Stimulated activated CD4-positive, alpha-beta T cell treated with anti-CD3 and anti-CD28 coated beads, Interleukin-1b, Interleukin-23, amount 100 ng/mL, for 1 hour (primary cell): ENCODE measurements at regions not wholly inside any gene's neighbourhood (a gene's known extent, or its start where the extent isn't known, plus 50 kb on each side); places are given as distances from the start of the nearest gene placed in this dataset.
A peak's percentile ranks its signal among the peaks of the same experiment; 100 is the strongest.

Experiments
- DNase-seq, 2 donors: peaks; one replicate each; pipeline ENCODE4 v3.0.0-alpha.2; 2020; ENCODE audit warnings: low read depth in 2 of 2

DNA sequence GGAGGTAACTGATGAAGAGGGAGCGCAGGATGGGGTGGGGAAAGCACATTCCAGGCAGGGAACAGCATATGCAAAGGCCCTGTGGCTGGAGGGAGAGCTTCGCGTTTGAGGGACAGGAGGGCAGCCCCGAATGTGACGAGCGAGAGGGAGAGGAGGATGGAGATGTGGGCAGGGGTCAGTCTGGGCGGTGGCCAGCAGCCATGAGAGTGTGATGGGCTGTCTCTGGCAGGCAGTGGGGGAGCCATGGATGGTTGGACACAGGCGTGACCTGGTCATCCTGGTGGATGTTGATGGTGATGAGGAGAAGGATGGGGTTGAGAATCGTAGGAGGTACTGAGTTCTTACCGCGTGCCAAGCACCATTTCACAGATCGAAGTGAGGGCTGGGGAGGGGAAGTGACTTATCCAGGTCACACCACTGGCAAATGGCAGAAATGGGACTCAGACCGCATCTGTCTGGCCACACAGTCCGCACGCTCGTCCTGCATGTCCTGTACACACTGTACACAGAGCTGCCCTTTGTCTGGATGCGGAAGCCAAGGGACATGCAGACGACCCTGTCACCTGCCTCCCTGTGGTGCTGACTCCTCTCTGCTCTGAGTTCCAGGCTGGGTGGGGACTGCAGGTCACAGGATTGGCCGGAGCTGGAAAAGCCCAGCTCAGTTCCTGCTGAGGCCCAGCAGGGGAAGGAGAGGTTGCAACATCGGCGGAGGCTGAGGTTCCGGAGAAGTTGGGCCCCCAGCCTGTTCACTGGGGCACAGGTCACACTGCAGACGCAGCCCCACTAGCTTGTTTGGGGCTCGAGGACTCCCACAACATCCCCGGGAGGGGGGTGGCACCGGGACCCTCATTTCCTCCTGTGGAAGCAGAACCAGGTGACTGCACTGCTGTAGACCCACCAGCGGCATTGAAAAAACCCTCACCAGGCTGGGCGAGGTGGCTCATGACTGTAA, 165.6 kb upstream of the IER5L start:
- DNase-seq, result no peak

DNA sequence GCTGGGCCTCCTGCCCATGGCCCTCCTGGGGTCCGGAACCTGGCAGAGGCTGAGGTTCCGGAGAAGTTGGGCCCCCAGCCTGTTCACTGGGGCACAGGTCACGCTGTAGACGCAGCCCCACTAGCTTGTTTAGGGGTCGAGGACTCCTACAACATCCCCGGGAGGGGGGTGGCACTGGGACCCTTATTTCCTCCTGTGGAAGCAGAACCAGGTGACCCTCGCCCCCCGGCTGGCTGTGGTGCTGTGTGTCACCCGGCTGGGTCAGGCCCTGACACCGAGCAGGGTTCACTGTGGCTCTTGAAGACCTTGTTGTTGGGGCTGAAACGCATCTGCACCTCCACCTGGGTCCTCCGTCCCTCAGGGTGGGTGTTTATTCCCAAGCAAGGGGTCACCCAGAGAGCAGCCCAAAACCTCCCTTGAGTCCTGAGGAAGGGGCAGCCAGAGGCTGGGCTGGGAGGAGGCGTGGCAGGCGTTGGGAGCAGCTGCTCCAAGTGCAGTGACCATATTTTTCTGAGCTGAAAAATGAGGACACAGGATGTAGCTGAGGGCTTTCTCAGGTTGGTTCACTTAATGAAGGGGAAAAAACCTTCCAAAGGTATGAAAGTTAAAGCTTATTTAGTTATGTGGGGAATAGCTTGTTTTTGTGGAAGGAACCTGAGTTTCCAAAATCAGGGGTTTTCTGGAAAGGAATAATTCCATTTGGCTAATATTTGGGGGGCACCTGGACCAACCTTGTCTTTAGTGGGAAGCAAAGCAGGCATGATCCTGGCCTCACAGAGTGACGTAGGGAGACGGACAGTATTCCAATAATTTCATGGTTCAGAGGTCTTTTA, 164.7 kb upstream of the IER5L start:
- no peak for DNase-seq

GRCh38 chr9:129341987-129342348, 163.9 kb upstream of the IER5L start:
- DNase-seq, result no peak

DNA sequence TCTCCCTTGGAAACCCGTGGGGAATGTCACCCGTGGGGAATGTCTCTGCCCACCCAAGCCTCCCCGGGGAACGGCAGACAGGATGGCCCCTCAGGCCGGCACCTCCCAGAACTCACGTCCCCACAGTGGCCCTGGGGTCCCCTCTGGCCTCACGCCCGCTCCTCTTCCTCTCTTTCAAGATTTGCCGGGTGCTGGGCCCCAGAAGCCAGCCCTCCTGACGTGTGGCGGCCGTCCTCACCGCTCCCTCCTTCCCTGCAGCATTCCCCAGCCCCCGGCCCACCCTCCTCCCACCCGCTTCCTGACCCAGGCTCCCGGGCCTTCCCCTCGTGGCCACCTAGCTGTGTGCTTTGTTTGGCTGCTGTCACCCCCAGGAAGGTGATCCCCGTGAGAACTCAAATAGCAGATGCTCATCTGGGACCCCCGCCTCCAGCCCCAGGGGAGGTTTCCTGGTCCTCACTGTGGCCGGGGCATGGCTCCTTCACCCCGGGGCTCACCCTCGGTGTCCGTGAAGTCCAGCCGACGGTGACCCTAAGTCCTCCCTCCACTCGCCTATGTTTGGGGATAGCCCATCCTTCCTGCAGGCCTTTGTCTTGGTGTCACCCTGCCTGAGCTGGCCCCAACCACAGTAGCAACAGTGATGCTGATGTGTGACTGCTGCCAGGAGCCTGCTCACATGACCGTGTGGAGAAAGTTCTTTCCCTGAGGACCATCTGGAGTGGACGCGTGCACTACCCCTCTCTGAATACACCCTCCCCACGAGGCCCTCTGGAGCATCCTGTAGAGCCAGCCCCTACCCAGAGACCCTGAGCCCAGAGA, 163.3 kb upstream of the IER5L start:
- no peak for DNase-seq

- DNase-seq, result no peak
These were observed 162.5 kb upstream of the IER5L start for GRCh38 chr9:129340427-129341170.

GRCh38 chr9:129339539-129340157, 161.6 kb upstream of the IER5L start:
- DNase-seq, result no peak

DNA sequence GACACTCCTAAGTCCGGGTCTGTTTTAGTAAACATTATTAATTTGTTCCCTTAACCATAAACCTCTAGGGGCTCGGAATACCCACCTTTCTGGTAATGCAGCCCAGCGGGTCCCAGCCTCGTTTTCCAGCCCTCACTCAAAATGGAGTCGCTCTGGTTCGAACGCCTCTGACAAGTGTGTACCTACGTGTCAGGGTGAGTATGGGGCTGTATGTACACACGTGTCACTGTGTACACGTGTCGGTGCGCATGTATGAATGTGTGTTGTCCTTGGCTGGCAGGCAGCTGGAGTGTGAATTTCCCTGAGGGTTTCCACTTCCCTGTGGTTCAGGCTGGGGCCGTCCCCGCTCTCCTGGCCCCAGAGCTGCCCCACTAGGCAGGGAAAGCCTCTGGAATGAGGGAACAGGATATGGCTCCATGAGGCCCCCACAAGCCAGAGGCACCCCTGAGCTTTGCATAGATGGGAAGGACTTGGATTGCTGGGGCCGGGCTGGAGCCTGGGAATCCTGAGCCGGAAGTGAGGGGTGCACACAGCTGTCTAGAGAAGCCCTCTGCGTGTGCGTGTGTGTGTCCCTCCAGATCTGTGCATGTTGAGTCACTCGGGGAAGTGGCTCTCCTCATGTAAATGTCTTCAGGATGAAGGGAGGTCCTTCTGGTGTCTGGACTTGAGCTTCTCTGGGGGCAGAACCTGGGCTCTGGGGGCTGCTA, 160.8 kb upstream of the IER5L start:
- DNase-seq, result no peak

DNA sequence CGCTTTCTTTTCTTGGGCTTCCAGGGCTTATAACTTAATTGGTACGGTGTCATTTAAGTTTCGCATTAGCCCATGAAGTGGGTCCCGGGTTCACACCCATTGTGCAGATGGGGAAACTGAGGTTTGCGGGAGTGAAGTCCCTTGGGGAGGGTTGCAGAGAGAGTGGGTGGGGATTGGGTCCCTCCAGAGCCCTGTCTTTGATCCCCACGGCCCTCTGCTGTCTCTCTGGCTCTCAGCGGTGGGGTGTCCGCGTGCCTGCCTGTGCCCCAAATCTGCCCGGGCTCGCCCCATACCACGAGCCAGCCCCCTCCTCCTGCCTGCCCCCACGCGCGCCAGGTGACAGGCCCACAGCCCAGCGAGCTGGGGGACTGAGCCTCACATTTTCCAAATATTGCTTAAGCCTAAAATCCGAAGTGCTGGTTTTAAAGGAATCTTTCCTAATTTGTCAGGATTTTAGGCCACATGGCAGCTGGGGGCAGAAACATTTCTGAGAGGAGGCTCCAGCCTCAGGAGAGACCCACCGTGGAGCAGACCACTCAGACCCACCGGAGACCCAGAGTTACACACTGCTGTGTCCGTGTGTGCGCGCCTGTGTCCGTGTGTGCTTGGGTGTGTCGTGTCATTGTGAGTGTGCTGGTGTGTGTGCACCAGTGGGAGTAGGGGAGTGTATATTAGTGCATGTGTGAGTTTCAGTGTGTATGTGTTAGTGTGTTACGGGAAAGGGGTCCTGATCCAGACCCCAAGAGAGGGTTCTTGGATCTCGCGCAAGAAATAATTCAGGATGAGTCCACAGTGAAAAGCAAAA, 159.5 kb upstream of the IER5L start:
- DNase-seq, result no peak

DNA sequence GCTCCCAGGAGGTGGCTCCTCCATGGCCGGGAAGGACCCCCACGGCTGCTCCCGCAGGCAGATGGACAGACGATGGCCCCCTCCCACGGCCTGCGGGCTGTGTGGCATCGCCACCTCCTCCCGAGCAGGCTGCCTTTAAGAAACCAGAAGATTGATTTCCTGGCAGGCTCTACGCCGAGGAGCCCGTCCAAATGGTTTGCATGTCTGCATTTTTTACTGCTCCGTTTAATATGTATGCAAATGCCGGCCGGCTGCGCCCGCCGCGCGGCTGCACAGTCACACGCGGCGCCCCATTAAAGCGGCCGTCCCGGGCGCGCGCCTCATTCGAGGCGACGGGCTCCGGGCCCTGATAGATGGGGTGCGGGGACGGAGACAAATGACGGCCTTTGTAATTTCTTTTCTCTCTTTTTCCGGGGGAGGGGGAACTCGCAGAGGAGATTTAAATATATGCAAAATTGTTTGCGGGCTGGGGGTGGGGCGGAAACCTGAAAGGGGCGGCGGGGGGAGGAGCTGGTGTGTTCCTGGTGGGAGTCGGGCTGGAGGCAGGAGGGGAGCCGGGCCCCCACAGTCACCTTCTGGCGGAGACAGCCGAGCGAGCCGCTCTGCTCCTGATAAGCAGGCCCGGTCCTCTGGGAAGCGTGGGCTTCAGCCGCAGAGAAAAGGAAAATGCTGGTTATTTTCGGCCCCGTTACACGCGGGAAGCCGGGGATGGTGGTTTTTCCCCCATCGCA, 158.7 kb upstream of the IER5L start:
- DNase-seq, result peak in 1 of 2 donors; percentile 11

DNA sequence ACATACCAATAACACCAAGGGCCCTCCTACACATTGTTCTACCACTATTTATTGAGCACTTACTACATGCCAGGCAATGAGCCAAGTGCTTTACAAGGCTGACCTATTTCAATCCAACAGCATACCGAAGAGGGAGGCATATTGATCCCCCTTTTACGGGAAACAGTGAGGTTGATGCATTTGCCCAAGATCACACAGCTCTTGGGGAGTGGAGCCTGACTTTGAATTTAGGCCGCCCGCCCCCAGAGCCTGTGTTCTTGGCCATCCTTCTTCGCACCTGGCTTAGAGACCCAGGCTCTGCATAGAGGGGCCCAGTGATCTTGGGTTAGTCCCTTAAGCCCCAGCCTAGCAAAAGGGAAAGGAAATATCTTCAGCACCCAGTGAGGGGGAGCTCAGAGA, 158.1 kb upstream of the IER5L start:
- DNase-seq, result no peak

DNA sequence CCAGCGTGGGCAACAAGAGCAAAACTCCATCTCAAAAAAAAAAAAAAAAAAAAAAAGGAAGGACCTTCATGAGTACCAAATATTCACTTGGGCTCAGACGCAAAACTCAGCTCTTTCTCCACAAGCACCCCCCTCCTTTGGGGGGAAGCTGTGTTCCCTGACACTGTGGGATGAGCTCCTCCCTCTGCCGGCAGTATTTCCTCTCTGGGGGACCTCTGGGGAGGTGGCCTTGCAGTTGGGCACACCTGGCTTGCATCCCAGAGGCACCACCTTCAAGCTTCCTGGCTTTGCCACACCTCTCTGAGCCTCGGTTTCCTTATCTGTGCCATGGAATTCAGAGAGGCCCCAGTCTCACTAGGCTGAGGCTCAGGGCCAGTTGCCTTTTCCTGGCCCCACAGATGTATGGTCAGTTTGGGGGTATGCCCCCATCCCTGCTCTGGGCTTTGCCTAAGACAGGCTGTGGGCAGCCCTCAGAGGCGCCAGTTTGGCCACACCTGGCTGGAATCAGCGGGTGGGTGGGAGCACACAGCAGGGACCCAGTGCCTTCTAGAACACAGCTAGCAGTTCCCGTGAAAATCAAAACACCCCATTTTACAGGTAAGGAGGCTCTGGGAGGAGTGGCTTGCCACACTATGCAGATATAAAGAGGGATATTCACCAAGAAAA, 157.5 kb upstream of the IER5L start:
- no peak for DNase-seq

GRCh38 chr9:129334105-129334935, 156.3 kb upstream of the IER5L start:
- no peak for DNase-seq

DNA sequence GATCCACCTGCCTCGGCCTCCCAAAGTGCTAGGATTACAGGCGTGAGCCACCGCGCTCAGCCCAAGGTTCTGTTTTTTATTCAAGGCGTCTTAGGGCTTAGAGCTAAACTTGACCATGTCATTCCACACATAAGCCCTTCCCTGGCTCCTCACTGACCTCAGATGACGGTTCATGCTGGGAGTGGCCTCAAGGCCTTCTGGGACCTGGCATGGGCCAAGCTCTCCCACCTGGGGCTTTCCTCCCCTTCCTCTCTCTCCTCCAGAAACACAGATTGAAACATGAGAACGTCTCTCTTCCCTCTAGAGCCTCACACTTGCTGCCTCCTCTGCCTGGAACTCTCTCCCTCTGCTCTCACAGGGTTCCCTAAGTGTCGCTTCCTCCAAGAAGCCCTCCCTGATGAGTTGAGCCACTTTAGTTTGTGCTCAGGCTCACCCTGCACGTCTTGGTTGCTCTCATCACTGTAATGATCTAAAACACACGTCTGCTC, 155.6 kb upstream of the IER5L start:
- DNase-seq, result no peak

DNA sequence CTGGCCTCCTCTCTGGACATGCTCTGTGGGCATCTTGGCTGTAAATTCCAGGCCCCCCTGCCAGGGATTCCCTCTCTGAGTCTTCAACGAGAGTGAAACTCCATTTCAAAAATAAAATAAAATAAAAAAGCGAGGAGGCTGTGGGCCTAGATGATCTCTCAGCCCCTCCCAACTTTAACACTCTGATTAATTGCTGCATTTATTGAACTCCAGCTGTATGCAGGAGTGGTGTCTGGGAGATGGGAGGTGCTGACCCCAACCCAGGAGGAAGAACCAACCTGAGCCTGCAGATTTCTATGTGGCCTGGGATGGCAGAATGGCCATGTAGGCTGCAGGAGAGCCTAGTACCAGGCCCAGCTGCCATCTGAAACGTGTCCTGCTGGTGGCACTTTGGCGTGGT, 154.5 kb upstream of the IER5L start:
- DNase-seq, result no peak

- no peak for DNase-seq
These were observed 153.9 kb upstream of the IER5L start for GRCh38 chr9:129331772-129332500.

DNA sequence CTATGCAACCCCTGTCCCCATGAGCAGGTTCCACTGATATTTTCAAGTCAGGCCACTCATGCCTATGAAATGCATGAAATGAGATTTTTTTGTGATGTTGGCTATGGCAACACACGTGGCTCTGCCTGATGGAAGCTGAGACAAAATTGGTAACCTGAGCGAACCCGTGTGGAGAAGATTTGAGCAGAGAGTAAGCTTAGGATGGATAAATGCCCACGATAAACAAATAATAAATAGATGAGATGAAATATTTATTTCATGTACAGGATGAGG, 153.4 kb upstream of the IER5L start:
- no peak for DNase-seq
